ENCODE measurements at regions not wholly inside any gene's neighbourhood (a gene's known extent, or its start where the extent isn't known, plus 50 kb on each side); places are given as distances from the start of the nearest gene placed in this dataset.
"Not testable (repeated sequence)": the region's sequence is repeated elsewhere in the genome, so short reads cannot be mapped to it uniquely, and the experiment has no call there.

- no peak overlapping the region for H3K27ac ChIP-seq
- H3K4me3 ChIP-seq, result no peak overlapping the region
- H3K36me3 ChIP-seq (ENCODE audit: insufficient read depth, low read length), result no peaks in the 10 kb centered on the region
- H3K9ac ChIP-seq (ENCODE audit: insufficient read length), result no peak overlapping the region
- DNase-seq (ENCODE audit: low read depth, low spot score), result no peak
- no peaks in the 10 kb centered on the region for H3K9me3 ChIP-seq (ENCODE audit: low read depth, low read length)
- no peak for TF ChIP-seq FOXP2 (optimal IDR thresholded peaks at IDR 0.05; ENCODE audit: control extremely low read depth, extremely low read length, insufficient read depth)
- TF ChIP-seq POLR2AphosphoS5 (IDR thresholded peaks at IDR 0.05; ENCODE audit: borderline replicate concordance, low read depth, low read length), result no peak
- no peak for TF ChIP-seq EZH2 (IDR thresholded peaks at IDR 0.05)
These were observed 647.1 kb upstream of the PABPC4L start for GRCh38 chr4:134848681-134849080.

- H3K9me3 ChIP-seq (ENCODE audit: low read depth, low read length); H3K4me3 ChIP-seq; DNase-seq (ENCODE audit: low read depth, low spot score); H3K9ac ChIP-seq (ENCODE audit: insufficient read length); H3K27ac ChIP-seq; H3K36me3 ChIP-seq (ENCODE audit: insufficient read depth, low read length): not testable (repeated sequence)
These were observed 629.2 kb upstream of the PABPC4L start for GRCh38 chr4:134830741-134831140.

GRCh38 chr4:134812611-134813010 lies 611.0 kb upstream of the PABPC4L start:
- Histone ChIP-seq H3K9ac (ENCODE audit: insufficient read length) (no peak overlapping the region), H3K27ac (no peak overlapping the region), H3K4me3 (no peak overlapping the region), H3K36me3 (ENCODE audit: insufficient read depth, low read length) (no peaks in the 10 kb centered on the region), H3K9me3 (ENCODE audit: low read depth, low read length) (no peaks in the 10 kb centered on the region)
- DNase-seq (ENCODE audit: low read depth, low spot score), result no peak
- TF ChIP-seq EZH2 (IDR thresholded peaks at IDR 0.05) (no peak), POLR2AphosphoS5 (IDR thresholded peaks at IDR 0.05; ENCODE audit: borderline replicate concordance, low read depth, low read length) (no peak), FOXP2 (optimal IDR thresholded peaks at IDR 0.05; ENCODE audit: control extremely low read depth, extremely low read length, insufficient read depth) (no peak)

- Histone ChIP-seq H3K9ac (ENCODE audit: insufficient read length) (no peak overlapping the region), H3K36me3 (ENCODE audit: insufficient read depth, low read length) (no peaks in the 10 kb centered on the region), H3K4me3 (no peak overlapping the region), H3K9me3 (ENCODE audit: low read depth, low read length) (no peaks in the 10 kb centered on the region), H3K27ac (no peak overlapping the region)
- TF ChIP-seq POLR2AphosphoS5 (IDR thresholded peaks at IDR 0.05; ENCODE audit: borderline replicate concordance, low read depth, low read length) (no peak), EZH2 (IDR thresholded peaks at IDR 0.05) (no peak), FOXP2 (optimal IDR thresholded peaks at IDR 0.05; ENCODE audit: control extremely low read depth, extremely low read length, insufficient read depth) (no peak)
- no peak for DNase-seq (ENCODE audit: low read depth, low spot score)
These were observed 605.7 kb upstream of the PABPC4L start for GRCh38 chr4:134807231-134807745.

- Histone ChIP-seq H3K9me3 (ENCODE audit: low read depth, low read length) (no peaks in the 10 kb centered on the region), H3K4me3 (no peak overlapping the region), H3K27ac (no peak overlapping the region), H3K36me3 (ENCODE audit: insufficient read depth, low read length) (no peaks in the 10 kb centered on the region), H3K9ac (ENCODE audit: insufficient read length) (no peak overlapping the region)
- DNase-seq (ENCODE audit: low read depth, low spot score), result no peak
- TF ChIP-seq FOXP2 (optimal IDR thresholded peaks at IDR 0.05; ENCODE audit: control extremely low read depth, extremely low read length, insufficient read depth) (no peak), EZH2 (IDR thresholded peaks at IDR 0.05) (no peak), POLR2AphosphoS5 (IDR thresholded peaks at IDR 0.05; ENCODE audit: borderline replicate concordance, low read depth, low read length) (no peak)
These were observed 597.0 kb upstream of the PABPC4L start for GRCh38 chr4:134798573-134798972.

GRCh38 chr4:134787315-134787714 lies 585.7 kb upstream of the PABPC4L start:
- no peak overlapping the region for H3K27ac ChIP-seq
- no peak for DNase-seq (ENCODE audit: low read depth, low spot score)
- no peak for TF ChIP-seq POLR2AphosphoS5 (IDR thresholded peaks at IDR 0.05; ENCODE audit: borderline replicate concordance, low read depth, low read length)
- TF ChIP-seq EZH2 (IDR thresholded peaks at IDR 0.05), result no peak
- TF ChIP-seq FOXP2 (optimal IDR thresholded peaks at IDR 0.05; ENCODE audit: control extremely low read depth, extremely low read length, insufficient read depth), result no peak

GRCh38 chr4:134780244-134780643 lies 578.7 kb upstream of the PABPC4L start:
- Histone ChIP-seq H3K9ac (ENCODE audit: insufficient read length) (no peak overlapping the region), H3K27ac (no peak overlapping the region), H3K9me3 (ENCODE audit: low read depth, low read length) (no peaks in the 10 kb centered on the region), H3K36me3 (ENCODE audit: insufficient read depth, low read length) (no peaks in the 10 kb centered on the region), H3K4me3 (no peak overlapping the region)
- no peak for DNase-seq (ENCODE audit: low read depth, low spot score)
- TF ChIP-seq EZH2 (IDR thresholded peaks at IDR 0.05), result no peak

More at GRCh38 chr4:134787315-134787714, 585.7 kb upstream of the PABPC4L start:
- Histone ChIP-seq H3K36me3 (ENCODE audit: insufficient read depth, low read length) (no peaks in the 10 kb centered on the region), H3K4me3 (no peak overlapping the region), H3K9me3 (ENCODE audit: low read depth, low read length) (no peaks in the 10 kb centered on the region), H3K9ac (ENCODE audit: insufficient read length) (no peak overlapping the region)

- H3K36me3 ChIP-seq (ENCODE audit: insufficient read depth, low read length), result no peaks in the 10 kb centered on the region
- H3K9ac ChIP-seq (ENCODE audit: insufficient read length), result no peak overlapping the region
- no peak for TF ChIP-seq POLR2AphosphoS5 (IDR thresholded peaks at IDR 0.05; ENCODE audit: borderline replicate concordance, low read depth, low read length)
- TF ChIP-seq FOXP2 (optimal IDR thresholded peaks at IDR 0.05; ENCODE audit: control extremely low read depth, extremely low read length, insufficient read depth), result no peak
- TF ChIP-seq EZH2 (IDR thresholded peaks at IDR 0.05), result no peak
- DNase-seq (ENCODE audit: low read depth, low spot score), result no peak
- H3K27ac ChIP-seq, result no peak overlapping the region
- H3K4me3 ChIP-seq, result no peak overlapping the region
- no peaks in the 10 kb centered on the region for H3K9me3 ChIP-seq (ENCODE audit: low read depth, low read length)
These were observed 576.0 kb upstream of the PABPC4L start for GRCh38 chr4:134777606-134778005.

- DNase-seq (ENCODE audit: low read depth, low spot score), result no peak
- H3K36me3 ChIP-seq (ENCODE audit: insufficient read depth, low read length), result no peaks in the 10 kb centered on the region
- H3K9ac ChIP-seq (ENCODE audit: insufficient read length), result no peak overlapping the region
- no peak overlapping the region for H3K27ac ChIP-seq
- no peaks in the 10 kb centered on the region for H3K9me3 ChIP-seq (ENCODE audit: low read depth, low read length)
- H3K4me3 ChIP-seq, result no peak overlapping the region
- no peak for TF ChIP-seq FOXP2 (optimal IDR thresholded peaks at IDR 0.05; ENCODE audit: control extremely low read depth, extremely low read length, insufficient read depth)
- no peak for TF ChIP-seq EZH2 (IDR thresholded peaks at IDR 0.05)
- no peak for TF ChIP-seq POLR2AphosphoS5 (IDR thresholded peaks at IDR 0.05; ENCODE audit: borderline replicate concordance, low read depth, low read length)
These were observed 572.0 kb upstream of the PABPC4L start for GRCh38 chr4:134773497-134774000.

Data from SK-N-MC (cell line).